Lung (tissue), 11 donors: ENCODE measurements at regions not wholly inside any gene's neighbourhood (a gene's known extent, or its start where the extent isn't known, plus 50 kb on each side); places are given as distances from the start of the nearest gene placed in this dataset.

Source experiments
- ATAC-seq: fragments of 200-7000 bp; cut with Tn5 transposase; one replicate; pipeline ENCODE4 v1.9.1; 2020; ENCODE audit warnings: moderate number of reproducible peaks; ENCODE audit not compliant: insufficient read depth, low FRiP score
- DNase-seq, 3 donors: peaks; one replicate each; pipeline ENCODE4 v3.0.0-alpha.2; 2013 to 2017
- H3K27ac ChIP-seq, 2 donors: one replicate each; pipeline ENCODE4 v1.5.1; 2013; ENCODE audit warnings: mild to moderate bottlenecking in 2 of 2, moderate library complexity in 2 of 2, control low read depth in 1 of 2, inconsistent platforms in 1 of 2, low read depth in 1 of 2, low read length in 1 of 2
- H3K27me3 ChIP-seq, 3 donors: one replicate each; pipeline ENCODE4 v1.5.1; 2013; ENCODE audit warnings: low read length in 2 of 3; ENCODE audit not compliant: control insufficient read depth in 3 of 3, insufficient read depth in 3 of 3
- H3K36me3 ChIP-seq, 4 donors: one replicate each; pipeline ENCODE4 v1.5.1; 2013; ENCODE audit warnings: low read length in 4 of 4, mild to moderate bottlenecking in 1 of 4, moderate library complexity in 1 of 4; ENCODE audit not compliant: control insufficient read depth in 4 of 4, insufficient read depth in 4 of 4
- H3K4me1 ChIP-seq, 5 donors: one replicate each; pipeline ENCODE4 v1.5.1; 2013; ENCODE audit warnings: low read length in 5 of 5, mild to moderate bottlenecking in 2 of 5, moderate library complexity in 1 of 5; ENCODE audit not compliant: control insufficient read depth in 5 of 5, insufficient read depth in 5 of 5
- H3K4me3 ChIP-seq: one replicate; pipeline ENCODE4 v1.5.1; 2013; ENCODE audit warnings: mild to moderate bottlenecking, control low read depth, moderate library complexity
- H3K9ac ChIP-seq, 2 donors: one replicate each; pipeline ENCODE4 v1.5.1; 2013; ENCODE audit warnings: low read length in 2 of 2, control low read depth in 1 of 2; ENCODE audit not compliant: insufficient read depth in 1 of 2
- H3K9me3 ChIP-seq, 4 donors: one replicate each; pipeline ENCODE4 v1.5.1; 2013; ENCODE audit warnings: low read length in 3 of 4, mild to moderate bottlenecking in 1 of 4, moderate library complexity in 1 of 4; ENCODE audit not compliant: control insufficient read depth in 4 of 4, insufficient read depth in 3 of 4
- CTCF ChIP-seq: IDR thresholded peaks from 2 replicates; pipeline ENCODE4 v1.5.1; 2012; ENCODE audit warnings: mild to moderate bottlenecking; ENCODE audit errors: control extremely low read depth, extremely low read depth
- WGBS, 2 donors: extraction: QIAGEN DNeasy Blood & Tissue Kit; methylation state at CpG; one replicate each; pipeline ENCODE4 v1.1.7; 2013; 5-methylcytosine and 5-hydroxymethylcytosine counted together
- donor health status: control.
- donor health status: control.
- donor health status: Bipolar disorder and iron deficiency.
- donor health status: healthy.
- donor health status: DM: yes; HTN: yes; CAD: no.

GRCh38 chrY:19095460-19095859 is 321.9 kb upstream of the HSFY2 start:
- H3K4me1 ChIP-seq: no peaks in the 10 kb centered on the region
- H3K9ac ChIP-seq: no peak overlapping the region
- H3K27ac ChIP-seq: no peak overlapping the region
- DNase-seq (no peak), ATAC-seq (no peak)
- H3K4me3 ChIP-seq: no peak overlapping the region
- H3K36me3 ChIP-seq: no peaks in the 10 kb centered on the region
- no peak for TF ChIP-seq CTCF
- H3K9me3 ChIP-seq: no peaks in the 10 kb centered on the region
- H3K27me3 ChIP-seq: no peaks in the 10 kb centered on the region

GRCh38 chrY:19083006-19083405 is 309.5 kb upstream of the HSFY2 start:
- H3K36me3 ChIP-seq: no peaks in the 10 kb centered on the region
- no peak overlapping the region for H3K9ac ChIP-seq
- no peaks in the 10 kb centered on the region for H3K4me1 ChIP-seq
- H3K4me3 ChIP-seq: no peak overlapping the region
- no peak for ATAC-seq
- H3K27me3 ChIP-seq: no peaks in the 10 kb centered on the region
- H3K27ac ChIP-seq: no peak overlapping the region
- no peak for DNase-seq
- TF ChIP-seq CTCF: no peak
- H3K9me3 ChIP-seq: no peaks in the 10 kb centered on the region
- WGBS, 2 donors: 100% methylated on average over 2 of the region's 2 CpGs; no CpG with 5 or more reads in 1 of the 2 donors

GRCh38 chrY:19077698-19078113 is 304.2 kb upstream of the HSFY2 start:
- DNase-seq (peak in 1 of 3 donors; percentile 58), ATAC-seq (no peak)
- Histone ChIP-seq H3K27me3 (no peaks in the 10 kb centered on the region), H3K4me1 (no peaks in the 10 kb centered on the region), H3K27ac (peak overlapping the region in 1 of 2 donors; percentile 87), H3K36me3 (no peaks in the 10 kb centered on the region), H3K9ac (no peak overlapping the region), H3K4me3 (no peak overlapping the region), H3K9me3 (no peaks in the 10 kb centered on the region)
- 4% methylated on average over 16 of the region's 37 CpGs; no CpG with 5 or more reads in 1 of the 2 donors for WGBS, 2 donors
- no peak for TF ChIP-seq CTCF

- no peaks in the 10 kb centered on the region for H3K9me3 ChIP-seq
- DNase-seq (peak in 1 of 3 donors; percentile 90), ATAC-seq (no peak)
- no peak for TF ChIP-seq CTCF
- no peaks in the 10 kb centered on the region for H3K4me1 ChIP-seq
- peak overlapping the region in 1 of 2 donors; percentile 87 for H3K27ac ChIP-seq
- H3K36me3 ChIP-seq: no peaks in the 10 kb centered on the region
- 0% methylated on average over 31 of the region's 69 CpGs; no CpG with 5 or more reads in 1 of the 2 donors for whole genome bisulfite sequencing, 2 donors
- no peak overlapping the region for H3K9ac ChIP-seq
- H3K27me3 ChIP-seq: no peaks in the 10 kb centered on the region
- H3K4me3 ChIP-seq: no peak overlapping the region
These were observed 303.5 kb upstream of the HSFY2 start for GRCh38 chrY:19076846-19077697.
